Fibroblast of skin of right biceps (primary cell): ENCODE measurements at regions not wholly inside any gene's neighbourhood (a gene's known extent, or its start where the extent isn't known, plus 50 kb on each side); places are given as distances from the start of the nearest gene placed in this dataset.

Experiments used
- DNase-seq: peaks from one replicate; pipeline ENCODE4 v3.0.0-alpha.2; 2013

DNA sequence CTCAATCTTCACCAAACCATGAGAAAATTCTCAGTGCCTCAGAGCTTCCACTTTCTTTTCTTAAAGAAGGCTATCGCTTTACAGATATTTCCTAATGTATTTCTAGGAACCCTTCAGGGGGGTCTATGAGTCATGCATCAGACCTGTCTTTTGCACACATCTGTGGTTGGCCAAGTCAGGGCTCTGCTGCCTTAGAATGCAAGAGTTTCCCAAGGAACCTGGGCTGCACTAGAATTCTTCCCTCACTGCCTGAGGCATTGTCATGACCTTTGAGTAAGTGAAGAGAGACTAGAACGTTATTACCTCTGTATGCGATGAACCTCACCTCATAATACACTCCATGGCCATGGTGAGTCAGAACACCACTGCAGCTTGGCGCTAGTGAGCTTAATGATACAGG is 365.0 kb upstream of the ID4 start:
- DNase-seq: peak; percentile 96

DNA sequence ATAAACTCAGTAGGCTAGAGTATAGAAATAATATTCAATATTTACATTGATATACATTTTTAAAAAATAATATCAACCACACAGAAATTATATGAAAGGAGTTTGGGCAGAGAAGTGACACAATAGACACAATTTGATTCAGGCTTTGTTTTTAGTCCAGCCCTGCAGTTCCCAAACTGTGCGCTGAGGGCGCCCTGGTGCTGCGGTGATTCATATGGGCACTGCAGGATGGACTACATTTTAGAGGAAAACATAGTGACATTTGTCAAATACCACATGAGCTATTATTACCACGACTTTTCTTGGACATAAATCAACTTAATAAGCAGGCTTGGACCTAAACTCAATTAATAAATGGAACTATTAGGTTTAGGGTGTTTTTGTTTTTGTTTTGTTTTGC is 364.3 kb upstream of the ID4 start:
- no peak for DNase-seq

DNA sequence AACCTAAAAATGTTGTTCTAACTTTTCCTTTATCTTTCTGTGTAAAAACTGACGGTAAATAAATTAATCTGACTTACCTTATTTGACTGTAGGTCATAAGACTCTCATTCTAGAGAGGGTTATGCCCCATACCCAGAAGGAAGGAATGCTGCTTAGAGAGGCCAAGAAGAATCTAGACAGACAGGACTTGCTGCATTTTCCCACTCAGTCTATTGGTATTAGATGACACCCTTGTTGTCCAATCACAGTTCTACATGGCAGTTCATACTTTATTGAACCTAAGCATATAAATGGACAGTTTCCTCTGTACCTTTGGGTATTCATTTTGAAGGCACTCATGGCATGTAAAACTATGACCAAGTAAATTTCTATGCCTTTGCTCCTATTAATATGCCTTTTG is 359.6 kb upstream of the ID4 start:
- no peak for DNase-seq

DNA sequence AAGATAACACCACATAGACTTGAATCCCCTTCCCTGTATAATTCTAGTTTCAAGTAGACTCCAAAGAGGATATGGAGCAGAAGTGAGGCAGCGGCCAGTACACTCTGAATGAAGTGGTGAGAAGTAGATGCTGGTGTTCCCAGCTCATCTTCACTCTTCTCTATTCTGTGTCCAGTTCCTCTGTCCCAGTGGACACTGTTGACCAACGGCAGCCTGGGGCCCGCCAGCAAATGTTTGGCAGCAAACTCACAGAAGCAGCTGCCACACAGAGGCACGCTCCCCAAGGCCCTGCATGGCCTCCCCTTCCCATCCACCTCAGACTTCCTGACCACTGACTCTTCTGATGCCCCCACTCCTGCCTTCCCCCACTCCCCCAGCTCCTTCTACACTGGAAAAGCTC is 358.9 kb upstream of the ID4 start:
- DNase-seq: no peak

DNA sequence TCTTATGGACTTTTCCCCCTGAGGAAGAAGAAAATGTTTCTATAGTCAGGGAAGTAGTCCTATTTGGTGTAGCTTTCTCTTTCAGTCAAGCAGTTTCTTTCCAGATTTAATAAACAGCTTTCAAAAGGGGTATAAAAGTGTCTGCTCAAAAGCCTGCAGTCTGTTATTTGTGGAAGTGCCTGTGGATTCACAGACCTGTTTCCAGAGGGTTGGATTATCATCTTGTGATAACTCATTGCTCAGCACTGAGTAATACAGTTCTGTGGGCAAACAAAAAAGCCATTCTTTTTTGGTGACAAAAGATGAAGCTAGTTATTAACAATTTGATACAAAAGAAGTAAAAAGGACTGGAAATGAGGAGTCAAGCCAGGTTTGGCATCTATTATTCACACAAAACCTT is 358.2 kb upstream of the ID4 start:
- peak; percentile 76 for DNase-seq

DNA sequence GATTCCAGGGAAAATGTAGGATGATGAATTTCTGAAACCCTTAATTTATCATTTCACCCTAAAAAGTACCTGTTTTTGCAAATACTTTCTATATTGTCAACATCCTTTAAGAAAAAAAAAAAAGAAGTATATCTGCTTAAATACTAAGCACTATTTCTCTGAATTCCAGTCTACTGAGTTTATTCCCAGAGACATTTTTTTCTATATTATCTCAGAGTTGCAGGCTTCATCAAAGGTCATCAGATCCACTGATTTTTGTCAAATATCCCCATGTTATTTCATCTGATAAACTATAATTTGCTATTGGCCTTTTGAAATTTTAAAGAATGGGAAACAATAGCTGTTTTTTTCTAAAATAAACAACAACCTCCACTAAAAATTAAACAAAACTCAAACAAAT is 357.6 kb upstream of the ID4 start:
- DNase-seq: peak; percentile 15

DNA sequence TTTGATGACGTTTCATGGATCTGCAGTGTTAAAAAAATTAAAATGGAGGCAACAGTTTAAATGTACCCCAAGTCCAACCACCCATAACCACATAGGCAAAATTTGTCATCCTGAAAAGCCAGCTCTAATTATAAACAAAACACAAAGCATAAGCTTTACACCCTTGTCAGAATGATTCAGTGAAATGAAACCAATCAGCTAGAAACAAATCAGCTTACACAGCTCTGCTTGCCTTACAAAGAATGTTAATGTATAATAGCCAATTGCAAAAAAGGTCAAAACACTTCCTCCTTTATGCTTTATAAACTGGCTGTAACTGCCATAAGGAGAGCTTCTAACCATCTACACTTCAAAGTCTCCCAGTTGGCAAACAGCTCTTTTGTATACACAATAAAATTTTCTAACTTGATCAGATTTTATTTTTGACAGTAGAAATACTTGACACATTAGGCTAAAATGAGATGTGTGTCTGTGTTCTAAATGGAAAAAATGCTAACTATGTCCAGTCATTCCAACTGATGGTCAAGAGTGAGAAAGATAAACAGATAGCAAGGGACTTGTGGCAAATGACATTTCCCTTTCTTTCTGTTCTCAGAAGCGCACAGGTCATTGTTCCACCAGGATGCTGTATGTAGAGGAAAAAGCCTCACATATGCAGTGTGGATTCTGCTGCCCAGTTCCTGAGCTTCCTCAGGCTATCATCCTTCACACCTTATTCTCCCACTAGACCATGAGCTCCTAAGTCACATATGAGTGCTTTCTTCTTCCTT is 344.3 kb upstream of the ID4 start:
- no peak for DNase-seq

DNA sequence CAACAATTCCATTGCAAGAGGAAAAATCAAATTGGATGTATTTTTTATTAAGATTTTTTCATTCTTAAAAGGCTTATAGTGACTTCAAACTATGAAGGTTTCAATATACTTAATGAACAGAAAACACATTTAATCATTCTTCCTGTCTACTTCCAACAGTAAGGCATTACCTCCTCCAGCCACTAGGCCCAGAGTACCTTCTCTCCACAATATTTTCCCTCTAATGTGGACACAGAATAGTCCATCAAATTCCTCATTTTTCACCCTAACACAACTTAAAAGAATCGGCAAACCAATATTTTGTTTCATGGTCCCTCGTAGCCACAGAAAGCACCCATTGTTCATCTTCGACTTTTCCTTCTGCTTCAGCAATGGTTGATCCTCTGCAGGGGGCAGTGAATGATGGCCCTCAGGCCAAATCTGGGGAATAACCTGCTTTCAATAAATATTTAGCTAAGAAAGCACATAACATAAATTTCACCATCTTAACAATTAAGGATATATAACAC is 335.4 kb upstream of the ID4 start:
- DNase-seq: no peak

DNA sequence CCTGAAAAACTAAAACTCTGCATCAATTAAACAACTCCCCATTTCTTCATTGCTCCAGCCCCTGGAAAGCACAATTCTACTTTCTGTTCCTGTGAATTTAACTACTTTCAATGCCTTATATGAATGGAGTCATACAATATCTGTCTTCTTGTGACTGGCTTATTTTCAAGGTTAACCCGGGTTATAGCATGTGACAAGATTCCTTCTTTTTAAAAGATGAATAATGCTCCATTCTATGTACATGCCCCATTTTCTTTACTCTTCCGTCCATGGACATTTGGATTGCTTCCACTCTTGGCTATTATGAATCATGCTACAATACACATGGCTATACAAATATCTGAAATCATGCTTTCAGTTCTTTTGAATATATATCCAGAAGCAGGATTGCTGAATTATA is 334.9 kb upstream of the ID4 start:
- DNase-seq: no peak

DNA sequence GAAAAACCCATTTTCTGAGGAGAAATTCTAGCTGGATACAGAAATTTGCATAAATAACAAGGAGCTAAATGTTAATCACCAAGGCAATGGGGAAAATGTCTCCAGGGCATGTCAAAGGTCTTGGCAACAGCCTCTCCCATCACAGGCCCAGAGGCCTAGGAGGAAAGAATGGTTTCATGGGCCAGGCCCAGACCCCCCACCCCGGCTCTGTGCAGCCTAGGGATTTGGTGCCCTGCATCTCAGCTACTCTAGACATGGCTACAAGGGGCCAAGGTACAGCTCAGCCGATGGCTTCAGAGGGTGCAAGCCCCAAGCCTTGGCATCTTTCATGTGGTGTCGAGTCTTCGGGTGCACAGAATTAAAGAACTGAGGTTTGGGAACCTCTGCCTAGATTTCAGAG is 321.2 kb upstream of the ID4 start:
- DNase-seq: no peak

DNA sequence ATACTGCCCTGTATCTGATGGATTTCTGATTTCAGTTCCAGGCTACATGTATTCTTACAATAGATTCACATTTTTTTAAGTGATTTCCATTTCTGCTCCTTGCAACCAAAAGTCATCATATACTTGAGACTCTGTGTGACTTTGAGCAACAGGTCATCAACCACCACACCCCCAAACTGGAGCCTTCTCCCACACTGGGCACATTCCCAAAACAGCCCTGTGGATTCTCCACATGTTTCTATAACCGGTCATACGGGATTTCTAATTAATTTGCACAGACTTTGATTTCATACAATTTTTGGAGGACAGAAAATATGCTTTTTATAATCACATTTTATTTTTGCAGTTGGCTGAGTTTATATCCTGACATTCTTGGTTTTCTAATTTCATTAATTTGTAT is 317.2 kb upstream of the ID4 start:
- DNase-seq: peak; percentile 7

DNA sequence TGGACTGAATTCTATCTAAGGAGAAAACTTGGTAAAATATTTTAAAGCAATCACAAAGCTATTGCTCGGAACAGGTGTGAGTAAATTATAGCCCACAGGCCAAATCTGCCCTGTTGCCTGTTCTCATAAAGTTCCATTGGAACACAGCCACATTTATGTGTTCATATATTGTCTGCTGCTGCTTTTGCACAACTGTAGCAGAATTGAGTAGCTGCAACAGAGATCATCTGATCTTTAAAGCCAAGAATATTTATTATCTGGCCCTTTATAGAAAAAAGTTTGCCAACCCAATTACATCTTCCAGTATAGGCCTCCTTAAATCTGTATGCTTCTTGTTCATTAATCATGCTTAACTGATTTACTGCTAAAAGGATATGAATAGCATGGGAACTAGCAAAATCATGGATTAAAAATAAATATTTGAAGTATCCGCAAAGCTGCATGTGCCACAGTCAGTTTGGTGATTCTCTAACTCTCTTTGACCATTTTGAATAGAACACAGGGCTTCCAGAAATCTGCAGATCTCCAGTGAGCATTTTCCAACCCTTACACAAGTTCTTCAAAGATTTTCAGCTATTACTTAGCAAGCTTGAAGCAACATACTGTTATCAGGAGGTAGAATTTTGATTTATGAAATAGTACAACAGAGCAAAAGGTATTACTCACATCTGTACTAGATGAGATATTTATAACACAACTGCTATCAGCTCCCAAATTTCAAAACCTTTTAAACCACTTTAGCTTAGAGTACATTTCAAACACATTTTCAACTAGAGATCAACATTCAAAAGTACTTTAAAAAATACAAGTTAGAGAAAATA is 312.6 kb upstream of the ID4 start:
- DNase-seq: no peak

DNA sequence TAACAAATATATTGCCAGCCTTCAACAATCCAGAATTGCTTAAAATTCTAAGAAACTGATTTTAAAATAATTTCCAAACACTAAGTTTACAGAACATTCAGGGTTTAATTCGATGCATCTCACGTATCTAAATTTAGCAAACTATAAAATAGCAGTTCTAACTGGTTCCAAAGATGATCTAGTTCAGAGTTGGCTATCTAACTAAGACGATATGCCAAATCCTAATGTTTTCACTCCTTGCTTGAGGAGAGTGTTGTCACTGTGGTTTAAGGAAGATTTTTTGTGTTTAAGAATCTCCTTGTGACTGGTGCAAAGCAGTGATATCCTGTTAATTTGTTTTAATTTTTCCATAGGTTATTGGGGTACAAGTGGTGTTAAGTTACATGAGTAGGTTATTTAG is 311.5 kb upstream of the ID4 start:
- no peak for DNase-seq

DNA sequence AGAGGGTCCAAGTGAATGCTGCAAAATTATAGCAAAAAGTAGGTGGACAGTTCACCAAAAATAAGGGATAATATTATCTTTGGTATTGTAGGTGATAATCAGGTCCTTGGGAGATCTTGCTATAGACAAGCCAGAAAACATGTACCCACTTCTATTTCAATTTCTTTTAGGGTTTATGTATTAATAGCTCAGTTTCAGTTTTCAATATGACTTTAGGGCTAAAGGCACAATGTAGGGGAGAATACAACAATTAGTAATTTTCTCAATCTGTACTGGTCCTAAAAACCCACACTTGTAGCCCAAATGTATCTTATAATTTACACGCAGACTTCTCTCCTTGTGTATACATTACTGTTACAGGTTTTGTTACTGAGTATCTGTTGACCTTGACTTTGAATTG is 307.0 kb upstream of the ID4 start:
- DNase-seq: no peak

DNA sequence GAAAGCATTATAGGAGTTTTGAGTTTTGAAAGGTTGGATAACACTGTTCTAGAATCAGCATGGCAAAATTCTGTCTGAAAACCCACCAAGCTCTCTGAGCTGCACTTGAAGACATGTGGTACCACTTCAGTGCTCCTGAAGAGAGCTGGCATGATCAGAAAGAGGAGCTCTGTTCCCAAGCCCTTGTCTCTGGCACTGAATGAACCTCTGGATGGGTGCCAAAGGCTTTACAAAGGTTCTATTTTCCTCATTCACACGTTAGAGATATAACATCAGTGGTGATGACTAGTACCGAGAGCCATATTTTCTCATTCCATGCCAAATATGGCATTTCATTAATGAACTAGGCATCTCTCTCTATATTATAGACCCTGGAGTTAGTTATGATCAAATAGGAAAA is 301.8 kb upstream of the ID4 start:
- DNase-seq: no peak

DNA sequence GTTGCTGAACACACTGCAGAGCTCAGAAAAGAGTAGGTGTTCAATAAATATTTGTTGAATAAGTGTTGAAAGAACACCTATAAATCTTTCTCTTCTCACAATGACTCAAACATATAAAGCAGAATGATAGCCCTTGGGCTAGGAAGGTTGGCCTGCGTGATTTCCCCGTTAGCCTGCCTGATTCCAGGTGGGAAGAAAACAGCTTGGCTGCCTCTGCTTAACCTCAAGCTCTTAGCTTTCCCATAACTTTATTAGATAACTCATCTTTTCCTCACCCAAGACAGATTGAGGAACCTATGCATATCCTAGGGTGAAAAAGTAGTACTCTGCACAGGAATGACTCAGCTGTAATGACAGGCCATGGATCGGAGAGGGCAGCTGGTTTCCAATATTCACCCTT is 300.3 kb upstream of the ID4 start:
- DNase-seq: no peak

DNA sequence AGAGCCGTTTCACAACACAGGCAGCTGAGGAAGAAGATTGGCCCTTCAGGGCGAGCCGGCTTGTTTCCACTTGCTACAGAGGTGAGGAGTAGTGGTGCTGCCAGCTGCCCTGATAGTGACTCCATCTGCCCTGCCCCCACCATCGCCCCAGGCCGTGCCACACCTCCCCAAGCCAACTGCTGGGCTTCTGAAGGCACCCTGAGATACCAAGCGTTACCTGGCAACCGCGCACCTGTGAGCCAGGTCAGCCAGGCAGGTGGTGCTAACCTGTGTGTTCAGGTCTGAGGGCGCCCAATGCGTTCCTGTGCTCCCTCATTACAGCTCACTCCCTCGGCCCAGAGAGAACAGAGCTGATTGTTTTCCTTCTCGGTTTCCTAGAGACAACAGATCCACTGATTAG is 299.1 kb upstream of the ID4 start:
- no peak for DNase-seq

DNA sequence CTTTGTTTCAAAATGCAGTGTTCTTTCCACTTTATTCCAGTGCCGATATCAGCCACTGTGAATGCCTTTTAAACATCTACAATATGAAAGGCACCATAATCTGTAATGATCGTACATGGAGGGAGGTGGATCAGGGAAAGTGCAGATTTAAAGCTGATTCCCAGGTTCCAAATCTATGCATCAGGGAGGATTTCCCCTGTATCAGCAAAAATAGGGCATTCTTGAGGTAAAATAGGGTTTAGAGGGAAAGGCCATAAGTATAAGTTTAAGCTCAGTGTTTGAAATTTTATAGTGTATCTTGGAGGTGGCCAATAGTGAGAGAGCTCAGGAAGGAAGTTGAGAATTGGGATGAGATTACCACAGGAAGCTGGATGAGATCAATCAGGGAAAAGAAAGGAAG is 289.7 kb upstream of the ID4 start:
- DNase-seq: no peak

DNA sequence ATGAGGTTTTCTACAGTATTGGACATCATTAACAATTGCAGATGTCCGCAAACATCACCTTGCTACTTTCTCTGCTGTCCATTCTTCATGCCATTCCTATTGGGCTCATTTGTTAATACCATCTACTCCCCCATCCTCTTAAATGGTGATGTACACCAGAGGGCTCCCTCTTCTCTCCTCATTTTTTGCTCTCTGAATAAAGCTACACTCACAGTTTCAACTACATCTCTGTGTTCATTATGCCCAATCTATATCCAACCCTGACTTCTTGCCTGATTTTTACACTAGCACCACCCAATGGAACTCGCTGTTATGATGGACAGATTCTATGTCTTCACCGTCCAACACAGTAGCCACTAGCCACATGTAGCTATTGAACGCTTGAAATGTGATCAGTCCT is 288.1 kb upstream of the ID4 start:
- DNase-seq: peak; percentile 7

DNA sequence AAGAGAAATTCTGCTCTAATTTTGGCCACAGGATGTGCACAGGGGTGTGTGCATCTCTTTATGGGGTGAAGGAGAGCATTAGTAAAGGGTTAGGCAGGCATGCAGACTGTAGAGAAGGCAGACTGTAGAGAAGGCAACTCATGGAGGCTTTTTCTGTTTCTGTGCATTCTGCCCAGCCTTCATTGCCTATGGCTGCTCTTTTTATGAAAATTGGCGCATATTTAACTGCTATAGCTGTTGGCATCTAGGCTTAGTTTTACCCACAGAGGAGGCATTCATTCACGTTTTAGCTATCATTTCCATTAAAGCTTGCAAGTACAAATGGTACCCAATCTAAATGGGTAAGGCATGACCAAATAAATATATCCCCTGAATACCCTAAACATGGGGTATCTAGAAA is 286.8 kb upstream of the ID4 start:
- DNase-seq: no peak

DNA sequence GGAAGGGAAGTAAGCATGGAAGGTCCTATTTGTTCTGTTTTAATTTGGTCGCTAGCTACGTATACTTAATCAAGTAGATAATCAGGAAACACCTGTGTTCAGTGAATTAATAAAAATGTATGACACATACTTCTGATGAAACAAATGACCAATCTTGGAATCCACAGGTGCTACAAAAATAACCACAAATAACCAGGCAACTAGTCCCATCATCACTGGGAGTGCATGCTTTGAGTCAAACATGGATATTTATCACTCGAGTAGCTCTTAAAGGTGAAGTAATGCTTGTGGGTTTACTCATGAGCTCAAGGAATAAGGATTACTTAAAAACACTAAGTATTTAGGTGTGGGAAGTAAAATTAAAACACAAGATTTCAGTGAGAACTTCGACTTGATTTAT is 285.6 kb upstream of the ID4 start:
- peak; percentile 17 for DNase-seq

DNA sequence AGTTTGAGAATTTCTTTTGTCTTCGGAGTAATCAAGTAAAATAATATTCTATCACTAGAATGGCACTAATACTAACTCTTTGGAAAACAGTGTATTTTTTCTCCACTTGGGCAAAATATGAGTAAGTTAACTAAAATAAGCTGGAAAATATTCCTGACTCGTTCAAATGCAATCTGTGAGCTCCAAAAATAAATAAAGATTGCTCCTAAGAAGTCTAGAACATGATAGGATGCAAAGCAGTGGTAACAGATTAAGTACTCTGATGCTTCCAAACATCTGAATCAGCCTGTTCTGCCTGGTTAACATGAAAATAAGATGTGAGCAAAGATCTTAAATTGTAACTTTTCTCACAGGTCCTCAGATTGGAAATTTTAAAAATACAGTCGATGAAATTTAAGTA is 285.1 kb upstream of the ID4 start:
- DNase-seq: peak; percentile 59

DNA sequence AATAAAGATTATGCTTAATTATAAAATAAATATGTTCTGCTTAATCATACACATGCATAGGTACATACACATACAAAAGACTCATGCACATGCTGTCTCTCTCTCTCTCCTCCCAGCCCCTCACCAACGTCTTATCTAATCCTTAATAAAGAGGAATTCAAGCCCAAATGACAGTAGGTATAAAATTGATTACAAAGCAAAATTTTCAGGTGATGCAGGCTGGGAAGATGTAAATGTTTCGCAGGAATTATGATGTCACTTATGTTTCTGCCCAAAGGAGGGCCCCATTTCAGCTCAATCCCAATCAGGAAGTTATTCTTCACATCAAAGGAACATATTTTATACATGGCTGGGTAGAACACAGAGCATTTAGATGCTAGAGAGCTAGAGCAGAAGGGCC is 284.6 kb upstream of the ID4 start:
- no peak for DNase-seq
